HG03045 (cell line): ENCODE measurements at regions not wholly inside any gene's neighbourhood (a gene's known extent, or its start where the extent isn't known, plus 50 kb on each side); places are given as distances from the start of the nearest gene placed in this dataset.

Source experiments
- ATAC-seq: cut with Tn5 transposase; IDR thresholded peaks from one replicate; pipeline ENCODE4 v1.9.1; 2021; ENCODE audit warnings: mild to moderate bottlenecking, moderate library complexity; ENCODE audit not compliant: unreplicated experiment

GRCh38 chr7:115106316-115106715, 184.4 kb downstream of the MDFIC start:
- ATAC-seq, result no peak

- ATAC-seq, result no peak
Observed at GRCh38 chr7:115102738-115103137, 180.8 kb downstream of the MDFIC start.

GRCh38 chr7:115101199-115101598, 179.3 kb downstream of the MDFIC start:
- no peak for ATAC-seq

- ATAC-seq, result no peak
Observed at GRCh38 chr7:115099906-115100305, 178.0 kb downstream of the MDFIC start.

GRCh38 chr7:115097175-115097671, 175.3 kb downstream of the MDFIC start:
- no peak for ATAC-seq

- no peak for ATAC-seq
Observed at GRCh38 chr7:115096262-115096661, 174.4 kb downstream of the MDFIC start.

GRCh38 chr7:115094163-115094562, 172.3 kb downstream of the MDFIC start:
- ATAC-seq, result no peak

DNA sequence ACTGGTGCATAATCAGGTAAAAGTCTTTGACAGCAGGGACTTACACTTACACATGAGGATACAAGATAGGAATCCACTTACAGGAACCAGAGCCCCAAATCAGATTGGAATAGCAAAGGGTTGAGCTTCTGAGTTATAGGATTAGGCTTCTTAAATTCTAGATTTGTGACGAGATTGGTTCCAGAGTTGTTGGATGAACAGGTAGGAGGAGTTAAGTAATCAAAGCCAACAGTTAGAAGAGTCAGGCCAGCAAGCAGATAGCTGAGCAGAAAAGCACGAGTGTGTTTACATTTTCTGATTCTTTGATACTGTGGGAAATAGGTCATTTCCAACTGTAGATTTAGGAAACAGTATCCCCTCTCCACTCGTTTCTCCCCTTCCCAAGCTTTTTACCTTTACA, 167.0 kb downstream of the MDFIC start:
- no peak for ATAC-seq

GRCh38 chr7:115087437-115087836, 165.5 kb downstream of the MDFIC start:
- ATAC-seq, result no peak

GRCh38 chr7:115086146-115086841, 164.4 kb downstream of the MDFIC start:
- ATAC-seq, result no peak

DNA sequence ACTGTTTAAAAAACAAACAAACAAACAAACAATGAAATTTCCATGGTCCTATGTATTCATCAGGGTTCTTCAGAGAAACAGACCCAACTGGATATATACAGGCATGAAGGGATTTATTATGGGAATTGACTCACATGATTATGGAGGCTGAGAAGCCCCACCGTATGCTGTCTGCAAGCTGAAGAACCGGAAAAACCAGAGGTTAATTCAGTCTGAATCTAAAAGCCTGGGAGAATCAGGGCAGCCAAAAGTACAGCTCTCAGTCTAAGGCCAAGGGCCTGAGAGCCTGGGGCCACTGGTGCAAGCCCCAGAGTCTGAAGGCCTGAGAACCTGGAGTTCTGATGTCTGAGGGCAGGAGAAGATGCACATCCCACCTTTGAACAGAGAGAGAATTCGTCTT, 163.5 kb downstream of the MDFIC start:
- no peak for ATAC-seq

DNA sequence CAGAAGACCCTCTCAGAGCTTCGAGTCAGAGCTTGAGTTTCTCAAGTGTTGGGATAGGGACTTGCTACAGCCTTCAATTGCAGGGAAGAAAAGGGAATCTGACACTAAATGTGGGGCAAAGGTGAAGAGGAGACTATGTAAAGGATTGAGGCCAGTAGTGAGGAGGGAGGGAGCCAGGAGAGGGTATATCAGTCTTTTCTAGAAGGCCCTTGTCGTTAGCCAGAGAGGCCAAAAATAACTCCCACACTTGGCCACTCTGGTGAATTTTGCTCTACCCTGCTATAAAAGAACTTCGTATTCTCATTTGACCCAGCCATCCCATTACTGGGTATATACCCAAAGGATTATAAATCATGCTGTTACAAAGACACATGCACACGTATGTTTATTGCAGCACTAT, 162.0 kb downstream of the MDFIC start:
- ATAC-seq, result no peak

- ATAC-seq, result no peak
Observed at GRCh38 chr7:115081772-115082171, 159.9 kb downstream of the MDFIC start.

- no peak for ATAC-seq
Observed at GRCh38 chr7:115078851-115079250, 157.0 kb downstream of the MDFIC start.

DNA sequence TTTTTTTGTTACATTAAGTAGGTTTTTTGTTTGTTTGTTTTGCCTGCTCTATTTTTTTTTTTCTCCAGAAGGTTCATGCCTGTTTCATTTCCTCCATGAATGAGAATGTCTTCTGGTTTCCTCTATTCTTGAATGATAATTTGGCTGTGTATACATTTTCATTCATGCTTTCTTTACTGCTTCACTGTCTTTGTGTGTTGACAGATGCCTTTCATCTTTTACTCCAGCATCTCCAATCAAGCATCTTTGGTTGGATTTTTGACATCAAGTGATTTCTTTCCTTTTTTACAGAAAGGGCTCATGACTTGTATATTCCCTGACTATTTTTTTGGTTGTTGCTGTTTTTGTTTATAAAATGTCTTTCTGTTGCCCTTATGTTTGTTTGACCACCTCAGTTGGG, 156.5 kb downstream of the MDFIC start:
- no peak for ATAC-seq

DNA sequence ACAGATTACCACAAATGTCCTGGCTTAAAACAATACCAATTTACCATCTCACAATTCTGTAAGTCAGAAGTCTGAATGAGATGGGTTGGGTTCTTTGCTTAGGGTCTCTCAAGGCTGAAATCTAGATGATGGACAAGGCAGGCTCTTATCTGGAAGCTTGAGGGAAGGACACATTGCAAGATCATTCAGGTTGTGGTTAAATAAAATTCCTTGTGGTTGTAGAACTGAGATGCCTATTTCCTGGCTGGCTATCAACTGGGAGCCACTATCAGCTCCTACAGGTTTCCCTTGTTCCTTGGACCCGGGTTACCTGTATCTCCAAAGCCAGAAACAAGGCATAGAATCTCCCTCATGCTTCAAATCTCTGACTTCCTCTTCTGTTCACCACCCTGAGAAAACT, 148.4 kb downstream of the MDFIC start:
- ATAC-seq, result no peak
